GM10248 (cell line): ENCODE measurements at regions not wholly inside any gene's neighbourhood (a gene's known extent, or its start where the extent isn't known, plus 50 kb on each side); places are given as distances from the start of the nearest gene placed in this dataset.

Experiments
- CTCF ChIA-PET: fragments of 300-600 bp; sonication (Branson Sonifier 250); formaldehyde crosslinking; extraction: SDS; loops from one replicate; lab custom pipeline; 2021; ENCODE audit warnings: antibody characterized with exemption; lab: Yijun Ruan, JAX
- POLR2A ChIA-PET: fragments of 350-650 bp; sonication (Branson Sonifier 250); formaldehyde crosslinking; extraction: SDS; loops from one replicate; lab custom pipeline; 2020; ENCODE audit warnings: antibody characterized with exemption; lab: Yijun Ruan, JAX
- DNase-seq: peaks from one replicate; pipeline ENCODE4 v3.0.0; 2012; ENCODE audit errors: extremely low spot score
- CTCF ChIP-seq: IDR thresholded peaks from 2 replicates; pipeline ENCODE4 v1.5.1; 2012; ENCODE audit warnings: mild to moderate bottlenecking, low read depth; ENCODE audit errors: extremely low read depth, missing control alignments, control extremely low read depth

DNA sequence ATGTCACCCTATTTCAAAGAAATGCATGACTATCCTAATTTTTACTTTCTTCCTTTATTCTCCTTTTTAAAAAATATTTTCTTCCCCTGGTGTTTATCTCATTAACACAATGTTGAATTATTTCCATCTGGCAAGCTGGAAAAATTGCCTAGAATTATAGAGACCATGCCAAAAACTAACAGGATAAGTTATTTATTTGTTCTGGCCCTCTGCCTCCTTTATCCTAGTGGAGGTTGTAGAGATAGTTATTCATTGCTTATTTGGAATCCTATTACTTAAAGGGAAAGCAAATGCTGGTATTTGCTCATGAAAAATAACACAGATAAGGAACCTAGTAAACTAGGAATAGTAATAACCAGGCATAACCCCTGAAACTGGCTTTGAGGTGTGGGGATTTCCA is 684.9 kb upstream of the KIF2B start:
- DNase-seq, result no peak
- no peak for TF ChIP-seq CTCF
- POLR2A ChIA-PET, result no interaction called here
- CTCF ChIA-PET, result no interaction called here

DNA sequence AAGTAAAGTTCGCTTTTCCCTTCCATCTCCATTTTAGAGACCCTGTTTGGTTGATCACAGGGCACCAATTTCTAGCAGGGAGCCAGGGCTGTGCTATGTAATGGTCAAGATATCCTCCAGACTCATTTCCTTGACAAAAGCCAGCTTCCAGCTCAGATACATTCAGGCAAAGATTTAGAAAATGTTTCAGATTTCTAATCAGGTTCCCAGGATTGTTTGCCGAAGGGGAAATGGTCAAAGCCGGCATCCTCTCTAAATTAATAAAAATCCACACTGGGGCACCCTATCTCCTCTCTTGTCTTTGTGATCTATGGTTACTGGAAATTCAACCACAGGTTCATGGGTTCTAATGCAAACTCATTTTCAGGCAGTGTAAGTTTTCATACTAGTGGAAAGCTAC is 686.8 kb upstream of the KIF2B start:
- POLR2A ChIA-PET, result no interaction called here
- TF ChIP-seq CTCF, result no peak
- no peak for DNase-seq
- CTCF ChIA-PET, result no interaction called here

GRCh38 chr17:53134548-53134947 is 688.2 kb upstream of the KIF2B start:
- ChIA-PET POLR2A (no interaction called here), CTCF (interaction anchor here (1.0 kb wide), 1 partner anchor 10 kb away, joined by 4 read pairs; no protein-coding TSS in a partner anchor)
- DNase-seq, result no peak
- TF ChIP-seq CTCF, result no peak

- DNase-seq, result no peak
- no peak for TF ChIP-seq CTCF
- ChIA-PET CTCF (interaction anchor here (1.0 kb wide), 1 partner anchor 10 kb away, joined by 4 read pairs; no protein-coding TSS in a partner anchor), POLR2A (no interaction called here)
These were observed 688.9 kb upstream of the KIF2B start for GRCh38 chr17:53133876-53134275.

- TF ChIP-seq CTCF, result no peak
- no peak for DNase-seq
- CTCF ChIA-PET, result no interaction called here
- POLR2A ChIA-PET, result no interaction called here
These were observed 692.9 kb upstream of the KIF2B start for GRCh38 chr17:53129863-53130262.

DNA sequence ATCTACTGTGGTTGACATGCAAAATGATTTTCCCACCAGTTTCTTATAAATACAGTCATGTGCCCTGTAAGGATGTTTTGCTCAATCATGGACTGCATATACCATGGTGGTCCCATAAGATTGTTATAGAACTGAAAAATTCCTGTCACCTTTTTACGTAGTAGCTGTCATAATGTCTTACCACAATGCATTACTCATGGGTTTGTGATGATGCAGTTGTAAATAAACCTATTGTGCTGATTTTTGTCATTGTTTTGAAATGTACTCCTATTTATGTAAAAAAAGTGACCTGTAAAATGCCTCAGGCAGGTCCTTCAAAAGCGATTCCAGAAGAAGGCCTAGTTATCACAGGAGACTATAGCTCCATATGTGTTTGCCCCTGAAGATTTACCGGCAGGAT is 695.4 kb upstream of the KIF2B start:
- ChIA-PET CTCF (interaction anchor here (1.0 kb wide), 1 partner anchor 13 kb away, joined by 3 read pairs; no protein-coding TSS in a partner anchor), POLR2A (no interaction called here)
- no peak for TF ChIP-seq CTCF
- DNase-seq, result no peak

DNA sequence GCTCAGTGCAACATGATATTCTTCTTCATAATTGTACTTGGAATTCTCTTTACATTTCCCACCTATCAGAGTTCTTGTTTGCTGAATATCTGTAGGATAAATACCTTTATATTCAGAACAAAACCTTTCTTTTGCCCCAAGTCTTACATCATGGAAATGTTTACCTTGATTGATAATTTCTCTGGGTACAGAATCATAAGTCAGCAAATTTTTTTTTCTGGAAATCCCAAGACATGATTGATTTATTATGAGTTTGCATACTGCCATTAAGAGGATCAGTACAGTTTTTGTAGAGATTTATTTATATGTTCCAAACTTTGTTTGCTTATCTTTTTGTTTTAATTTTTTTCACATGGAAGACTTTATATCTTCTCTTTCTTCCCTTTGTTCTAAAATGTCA is 699.8 kb upstream of the KIF2B start:
- ChIA-PET CTCF (no interaction called here), POLR2A (no interaction called here)
- no peak for TF ChIP-seq CTCF
- no peak for DNase-seq
